ENCODE measurements at regions not wholly inside any gene's neighbourhood (a gene's known extent, or its start where the extent isn't known, plus 50 kb on each side); places are given as distances from the start of the nearest gene placed in this dataset.

GRCh38 chr16:51757921-51758479, 606.9 kb upstream of the SALL1 start:
- no peak for TF ChIP-seq CTCF (IDR thresholded peaks at IDR 0.05)
- no peak for TF ChIP-seq POLR2A (IDR thresholded peaks at IDR 0.05)

Data from vagina (tissue), 2 donors.